GM06990 (cell line): ENCODE measurements at regions not wholly inside any gene's neighbourhood (a gene's known extent, or its start where the extent isn't known, plus 50 kb on each side); places are given as distances from the start of the nearest gene placed in this dataset.

Source experiments
- DNase-seq: peaks from one replicate; pipeline ENCODE4 v3.0.0-alpha.2; 2011; ENCODE audit not compliant: insufficient read length; ENCODE audit errors: extremely low read depth
- H3K27me3 ChIP-seq: replicated peaks from 2 replicates; pipeline ENCODE4 v1.6.0; 2011; ENCODE audit warnings: low read length; ENCODE audit not compliant: control insufficient read depth, insufficient read depth
- H3K36me3 ChIP-seq: 2 replicates; pipeline ENCODE4 v1.5.1; 2011; ENCODE audit warnings: low read length; ENCODE audit not compliant: control insufficient read depth, insufficient read depth
- H3K4me3 ChIP-seq: replicated peaks from 2 replicates; pipeline ENCODE4 v1.5.1; 2011; ENCODE audit warnings: low read depth, mild to moderate bottlenecking, control low read depth, low read length
- CTCF ChIP-seq: IDR thresholded peaks from 2 replicates; pipeline ENCODE4 v1.5.1; 2011; ENCODE audit warnings: low read length, control low read depth, mild to moderate bottlenecking, inconsistent platforms; ENCODE audit not compliant: insufficient read depth, poor library complexity, severe bottlenecking

DNA sequence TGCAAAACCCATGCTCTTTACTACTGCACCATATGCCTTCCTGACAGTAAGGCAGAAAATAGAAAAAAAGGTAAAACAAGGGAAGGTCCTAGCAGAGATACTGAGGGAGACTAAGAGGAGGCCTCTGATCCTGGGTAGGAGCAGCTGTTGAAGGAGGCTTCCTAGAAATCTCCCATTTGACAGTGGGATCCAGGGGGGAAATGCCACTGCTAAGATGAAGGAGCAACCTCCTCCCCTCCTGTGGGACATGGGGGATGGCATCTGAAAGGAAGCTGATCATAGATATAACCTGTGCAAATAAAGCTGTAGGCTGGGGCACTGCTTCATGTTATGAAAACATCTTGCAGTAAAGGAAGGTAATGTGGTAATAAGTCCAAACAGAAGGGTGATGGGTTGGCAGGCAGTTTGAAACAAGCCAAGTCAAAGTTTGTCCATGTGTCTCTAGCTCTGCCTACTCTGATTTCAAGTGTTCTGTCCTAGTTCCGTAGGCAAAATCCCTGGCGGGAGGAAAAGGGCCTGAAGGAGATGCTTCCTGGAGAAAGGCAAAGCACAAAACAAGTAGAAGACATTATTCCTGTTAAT lies 86.7 kb upstream of the EED start:
- Histone ChIP-seq H3K36me3 (no peaks in the 10 kb centered on the region), H3K27me3 (no peaks in the 10 kb centered on the region), H3K4me3 (no peak overlapping the region)
- no peak for TF ChIP-seq CTCF
- no peak for DNase-seq

GRCh38 chr11:86156397-86156955 lies 87.6 kb upstream of the PICALM start:
- no peaks in the 10 kb centered on the region for H3K27me3 ChIP-seq
- no peaks in the 10 kb centered on the region for H3K36me3 ChIP-seq
- TF ChIP-seq CTCF: no peak
- no peak overlapping the region for H3K4me3 ChIP-seq
- no peak for DNase-seq

GRCh38 chr11:86155200-86155844 lies 86.4 kb upstream of the PICALM start:
- Histone ChIP-seq H3K36me3 (no peaks in the 10 kb centered on the region), H3K27me3 (no peaks in the 10 kb centered on the region), H3K4me3 (no peak overlapping the region)
- no peak for TF ChIP-seq CTCF
- DNase-seq: no peak

- Histone ChIP-seq H3K4me3 (no peak overlapping the region), H3K27me3 (no peaks in the 10 kb centered on the region), H3K36me3 (no peaks in the 10 kb centered on the region)
- no peak for DNase-seq
- TF ChIP-seq CTCF: no peak
Observed at GRCh38 chr11:86153439-86153838, 84.6 kb upstream of the PICALM start.

DNA sequence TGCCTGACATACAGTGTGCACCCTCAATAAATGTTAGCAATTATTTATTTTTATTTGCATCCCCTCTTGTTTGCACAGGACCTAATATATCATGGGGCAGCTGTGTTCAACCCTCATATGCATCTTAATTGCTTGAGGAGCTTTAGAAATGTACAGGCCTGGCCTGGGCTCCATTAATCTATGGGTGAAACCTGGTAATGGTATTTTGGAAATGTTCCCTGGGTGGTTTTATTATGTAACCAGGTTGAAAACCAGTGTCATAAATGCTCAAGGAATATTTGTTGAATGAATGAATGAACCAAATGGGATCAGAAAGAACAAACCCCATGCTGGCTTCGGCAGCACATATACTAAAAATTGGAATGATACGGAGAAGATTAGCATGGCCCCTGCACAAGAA lies 84.0 kb upstream of the PICALM start:
- no peak for DNase-seq
- H3K36me3 ChIP-seq: no peaks in the 10 kb centered on the region
- TF ChIP-seq CTCF: no peak
- no peak overlapping the region for H3K4me3 ChIP-seq
- H3K27me3 ChIP-seq: no peaks in the 10 kb centered on the region
